NAMALWA (cell line): ENCODE measurements at regions not wholly inside any gene's neighbourhood (a gene's known extent, or its start where the extent isn't known, plus 50 kb on each side); places are given as distances from the start of the nearest gene placed in this dataset.

Source experiments
- DNase-seq: peaks from one replicate; pipeline ENCODE4 v3.0.0-alpha.2; 2015; ENCODE audit warnings: low spot score

DNA sequence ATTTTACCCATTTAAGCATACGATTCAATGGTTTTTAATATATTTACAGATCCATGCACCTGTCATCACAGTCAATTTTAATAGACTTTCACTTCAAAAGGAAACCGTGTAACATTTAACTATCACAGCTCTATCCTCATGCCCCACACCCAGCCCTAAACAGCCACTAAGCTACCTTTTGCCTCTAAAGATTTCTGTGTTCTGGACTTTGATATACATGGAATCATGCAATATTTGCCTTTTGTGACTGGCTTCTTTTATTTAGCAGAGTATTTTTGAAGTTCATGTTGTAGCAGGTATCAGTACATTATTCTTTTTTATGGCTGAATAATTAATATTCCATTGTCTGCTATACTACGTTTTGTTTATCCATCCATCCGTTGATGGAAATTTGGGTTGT lies 50.3 kb upstream of the STX16 start:
- no peak for DNase-seq

DNA sequence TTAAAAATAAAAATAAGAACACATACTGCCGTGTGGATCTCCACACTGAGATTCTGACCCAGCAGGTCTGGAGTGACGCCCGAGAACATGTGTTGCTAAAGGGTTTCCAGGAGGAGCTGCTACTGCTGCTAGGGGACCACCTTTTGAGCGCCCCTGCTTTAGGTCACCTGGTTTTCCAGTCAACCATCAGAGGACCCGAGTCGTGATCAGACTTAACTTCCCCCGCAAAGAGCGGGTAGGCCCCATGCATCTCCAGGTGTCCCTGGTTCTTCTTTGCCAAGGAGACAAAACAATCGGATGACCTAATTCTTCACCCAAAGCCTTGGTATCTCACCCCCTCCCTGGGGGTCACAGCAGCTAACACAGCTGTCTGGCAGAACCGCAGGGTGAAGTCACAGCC lies 51.1 kb upstream of the STX16 start:
- DNase-seq, result peak; percentile 15

DNA sequence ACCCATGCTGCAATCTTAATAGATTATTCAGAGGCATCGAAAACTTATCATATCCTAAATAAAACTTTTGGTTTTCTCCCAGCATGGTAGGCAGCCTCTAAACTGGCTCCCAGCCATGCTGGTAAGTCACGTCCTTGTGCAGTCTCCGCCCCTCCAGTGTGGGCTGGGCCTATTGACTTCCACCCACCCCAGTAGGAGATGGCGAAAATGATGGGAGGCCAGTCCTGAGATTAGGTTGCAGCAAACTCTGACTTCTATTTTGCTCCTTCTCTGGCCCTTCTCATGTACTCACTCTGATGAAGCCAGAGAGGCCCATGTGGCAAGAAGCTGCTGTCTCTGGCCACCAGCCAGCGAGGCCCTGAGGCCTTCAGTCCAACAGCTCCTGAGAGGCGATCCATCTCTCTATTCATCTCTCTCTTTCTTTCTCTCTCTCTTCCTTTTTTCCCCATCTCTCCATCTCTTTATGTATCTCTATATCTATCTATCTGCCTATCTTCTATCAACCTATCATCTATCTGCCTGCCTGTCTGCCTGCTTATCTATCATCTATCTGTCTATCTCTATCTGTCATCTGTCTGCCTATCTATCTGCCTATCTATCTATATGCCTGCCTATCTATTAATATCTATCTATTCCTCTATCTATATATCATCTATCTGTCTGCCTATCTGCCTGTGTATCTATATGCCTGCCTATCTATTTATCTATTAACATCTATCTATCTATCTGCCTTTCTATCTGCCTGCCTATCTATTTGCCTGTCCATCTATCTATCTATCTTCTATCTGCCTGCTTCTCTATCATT lies 52.7 kb upstream of the STX16 start:
- no peak for DNase-seq

DNA sequence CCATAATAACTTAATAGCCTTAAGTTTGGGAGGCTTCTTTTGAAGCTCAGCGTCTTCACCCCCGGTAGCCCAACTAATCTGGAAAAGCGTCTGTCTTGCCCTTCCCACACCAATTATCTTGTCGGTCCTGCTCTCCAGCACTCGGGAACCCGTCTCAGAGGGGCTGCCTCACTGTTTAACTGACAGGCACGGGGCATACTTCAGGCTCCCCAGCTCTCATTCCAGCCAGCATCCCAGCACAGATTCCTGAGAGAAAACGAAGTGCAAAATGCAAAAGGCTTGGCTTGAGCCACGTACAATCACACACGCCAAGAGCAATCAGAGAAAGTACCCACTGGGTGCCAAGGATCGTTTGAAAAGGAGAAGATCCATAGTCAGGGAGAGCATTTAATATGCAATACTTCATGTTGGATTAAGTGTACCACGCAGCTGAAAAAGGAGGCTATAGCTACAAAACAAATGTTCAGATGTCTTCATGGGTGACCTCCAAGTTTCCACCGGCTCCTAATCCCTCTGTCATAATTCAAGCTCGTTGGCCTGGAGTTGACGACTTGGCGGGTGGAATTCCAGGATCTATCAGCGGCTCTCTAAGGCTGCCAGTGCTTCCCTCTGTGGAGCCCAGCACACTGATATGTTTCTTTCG lies 53.7 kb upstream of the STX16 start:
- DNase-seq, result no peak

DNA sequence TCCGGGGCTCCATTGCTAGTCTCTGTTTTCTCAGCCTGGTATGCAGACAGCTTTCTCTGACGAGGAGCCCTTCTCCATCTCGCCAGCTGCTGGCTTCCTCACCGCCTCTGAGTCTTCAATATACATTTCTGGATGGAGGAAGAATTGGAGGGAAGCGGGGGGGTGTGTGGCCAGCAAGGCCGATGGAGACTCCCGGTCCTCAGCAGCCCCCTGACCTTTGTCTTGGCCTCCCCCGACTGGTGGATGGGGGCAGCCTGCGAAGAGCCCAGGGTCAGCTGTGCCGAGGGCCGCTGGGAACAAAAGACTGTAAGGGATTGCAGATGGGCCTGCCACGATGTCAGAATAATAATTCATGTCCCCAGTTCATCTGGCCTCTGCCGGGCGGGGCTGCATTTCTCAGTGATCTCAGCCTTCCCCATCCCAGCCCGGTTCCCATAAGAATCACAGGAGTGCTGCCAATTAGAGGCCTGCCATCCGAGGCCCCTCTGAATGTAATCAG lies 54.3 kb upstream of the STX16 start:
- no peak for DNase-seq

DNA sequence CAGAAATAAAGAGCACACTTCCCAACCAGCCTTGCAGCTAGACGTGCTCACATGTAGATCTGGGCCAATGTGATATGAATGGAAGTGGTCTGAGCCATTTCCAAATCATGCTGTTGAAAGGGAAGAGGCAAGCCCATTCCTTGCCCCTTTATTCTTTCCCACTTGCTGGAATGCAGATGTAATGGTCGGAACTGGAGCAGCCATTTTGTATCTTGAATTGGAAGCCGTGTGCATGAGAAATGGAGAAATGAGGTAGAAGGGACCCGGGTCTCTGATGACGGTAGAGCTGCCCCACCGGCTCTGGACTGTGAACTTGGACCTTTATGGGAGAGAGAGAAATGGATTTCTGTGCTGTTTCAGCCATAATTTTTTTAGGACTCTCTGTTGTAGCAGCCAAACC lies 54.8 kb upstream of the STX16 start:
- no peak for DNase-seq

DNA sequence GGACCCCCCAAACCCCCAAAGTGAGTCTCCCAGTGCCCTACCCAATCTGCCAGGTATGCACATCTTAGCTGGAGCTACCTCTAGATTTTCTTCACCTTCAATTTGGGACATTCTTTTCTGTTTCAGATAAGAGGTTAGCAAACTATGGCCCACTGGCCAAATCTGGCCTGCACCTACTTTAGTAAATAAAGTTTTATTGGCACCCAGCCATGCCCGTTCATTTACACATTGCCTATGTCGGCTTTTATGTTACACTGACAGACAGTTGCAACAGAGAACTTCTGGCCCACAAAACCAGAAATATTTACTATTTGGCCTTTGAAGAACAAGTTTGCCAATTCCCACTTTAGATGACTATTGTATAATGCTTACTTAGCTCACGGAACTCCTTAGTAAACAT lies 55.9 kb upstream of the STX16 start:
- DNase-seq, result no peak

DNA sequence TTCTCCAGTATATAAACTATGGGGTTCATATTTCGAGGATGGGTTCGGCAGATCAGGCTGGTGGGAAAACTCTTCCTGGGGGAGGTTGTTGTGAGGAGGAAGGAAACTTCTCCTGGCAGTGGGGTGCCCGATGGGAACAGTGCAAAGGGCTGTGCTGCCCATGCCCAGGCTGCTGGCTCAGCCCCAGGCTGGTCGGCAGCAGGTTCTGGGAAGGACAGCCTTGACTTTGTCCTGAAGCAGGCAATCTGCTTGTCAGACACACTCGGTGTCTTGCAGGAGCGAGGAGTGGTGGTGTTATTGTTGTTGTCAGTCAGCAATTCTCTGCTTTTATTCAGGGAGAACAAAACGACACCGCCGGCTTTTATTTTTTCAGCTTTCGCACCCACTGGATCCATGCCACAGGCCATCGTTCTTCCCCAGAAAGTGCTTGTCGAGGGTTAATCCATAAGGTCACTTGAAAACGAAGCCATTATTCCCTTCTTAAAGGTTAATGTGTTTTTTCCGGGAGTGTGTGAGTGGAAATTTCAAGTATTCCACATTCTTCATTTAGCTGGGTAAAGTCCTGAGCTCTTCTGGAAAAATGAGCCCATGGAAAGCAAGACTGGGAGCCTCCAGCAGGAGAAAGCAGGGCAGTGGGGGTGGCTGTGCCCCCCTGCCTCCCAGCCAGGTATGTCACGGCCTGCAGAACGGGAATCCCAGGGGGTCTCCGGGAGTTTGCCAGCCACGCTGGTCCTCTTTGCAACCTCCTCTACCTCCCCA lies 57.0 kb upstream of the STX16 start:
- no peak for DNase-seq

DNA sequence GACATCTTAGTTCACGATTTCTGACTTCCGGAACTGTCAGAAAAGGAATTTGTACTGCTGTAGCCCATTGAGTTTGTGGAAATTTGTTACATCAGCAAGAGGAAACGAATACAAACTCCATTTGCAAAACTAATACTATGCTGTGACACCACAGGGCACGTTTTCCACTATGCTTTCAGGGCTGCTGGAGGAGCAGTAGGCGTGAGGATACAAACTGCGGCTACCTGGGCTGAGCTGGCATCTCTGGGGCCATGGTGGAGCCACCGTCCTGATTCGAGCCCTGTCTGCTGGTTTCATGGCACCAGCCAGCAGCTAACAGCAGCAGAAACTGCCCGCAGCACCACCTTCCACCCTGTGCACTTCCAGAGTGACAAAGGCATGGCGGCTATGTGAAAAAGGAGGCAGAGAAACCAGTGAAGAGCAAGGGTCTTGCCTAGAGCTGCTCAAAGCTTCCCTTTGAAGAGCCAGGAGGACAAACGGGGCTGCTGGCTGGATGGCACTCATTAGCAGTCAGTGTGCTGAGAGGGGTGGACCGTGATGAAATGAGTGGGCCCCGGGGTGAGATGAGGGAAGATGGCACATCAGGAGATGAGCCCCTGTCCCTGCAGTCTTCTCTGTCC lies 58.9 kb upstream of the STX16 start:
- DNase-seq, result no peak

DNA sequence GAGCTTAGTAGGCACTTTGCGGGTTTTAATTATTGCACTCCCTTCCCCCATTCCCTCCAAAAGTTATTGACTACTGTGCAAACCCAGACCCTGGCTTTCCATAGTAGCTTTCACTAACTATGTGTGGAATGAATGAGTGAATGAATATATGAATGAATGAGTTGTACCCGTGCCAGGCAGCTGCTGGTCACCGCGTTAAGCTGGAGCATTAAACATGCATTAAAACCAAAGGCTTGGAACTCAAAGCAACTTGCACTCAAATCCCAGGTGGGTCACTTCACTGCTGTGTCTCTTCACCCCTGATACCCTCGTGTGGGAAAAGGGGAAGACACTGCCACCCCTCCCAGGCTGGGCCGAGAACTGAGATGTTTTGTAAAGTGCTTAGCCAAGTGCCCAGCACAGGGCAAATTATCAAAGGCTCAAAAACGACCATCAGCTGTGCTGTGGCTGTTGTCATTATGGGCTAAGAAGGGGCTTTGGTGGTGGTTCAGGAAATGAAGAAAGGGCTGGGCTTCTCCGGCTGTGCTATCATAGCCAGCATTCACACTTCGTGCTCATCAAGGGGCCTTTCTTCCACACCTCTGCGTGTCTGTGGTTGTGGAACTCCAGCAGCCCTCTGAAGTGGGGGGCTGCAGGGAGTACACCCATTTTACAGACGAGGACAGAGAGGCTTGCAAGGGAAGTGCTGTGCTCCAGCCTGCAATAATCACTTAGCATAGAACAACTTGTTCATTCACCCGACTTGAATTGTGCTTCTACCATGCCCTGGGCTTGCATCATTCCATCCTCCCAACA lies 60.2 kb upstream of the STX16 start:
- no peak for DNase-seq

DNA sequence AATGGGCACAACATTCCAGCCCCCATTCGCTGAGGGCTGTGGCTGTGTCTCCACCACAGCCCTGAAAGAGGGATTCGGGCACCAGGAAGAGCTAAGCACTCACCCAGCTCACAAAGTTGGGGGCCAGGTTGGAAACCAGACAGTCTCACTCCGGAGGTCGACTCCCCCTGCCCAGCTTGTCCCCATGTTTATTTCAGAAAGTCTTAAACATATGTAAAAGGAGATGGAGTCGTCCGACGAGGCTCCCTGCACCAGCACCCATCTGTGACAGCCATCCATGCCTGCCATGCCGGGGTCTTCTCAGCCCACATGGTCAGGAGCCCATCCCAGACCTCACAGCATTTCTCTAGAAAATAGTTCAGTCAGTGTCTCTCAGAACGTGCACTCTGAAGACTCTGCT lies 63.6 kb upstream of the STX16 start:
- DNase-seq, result no peak

DNA sequence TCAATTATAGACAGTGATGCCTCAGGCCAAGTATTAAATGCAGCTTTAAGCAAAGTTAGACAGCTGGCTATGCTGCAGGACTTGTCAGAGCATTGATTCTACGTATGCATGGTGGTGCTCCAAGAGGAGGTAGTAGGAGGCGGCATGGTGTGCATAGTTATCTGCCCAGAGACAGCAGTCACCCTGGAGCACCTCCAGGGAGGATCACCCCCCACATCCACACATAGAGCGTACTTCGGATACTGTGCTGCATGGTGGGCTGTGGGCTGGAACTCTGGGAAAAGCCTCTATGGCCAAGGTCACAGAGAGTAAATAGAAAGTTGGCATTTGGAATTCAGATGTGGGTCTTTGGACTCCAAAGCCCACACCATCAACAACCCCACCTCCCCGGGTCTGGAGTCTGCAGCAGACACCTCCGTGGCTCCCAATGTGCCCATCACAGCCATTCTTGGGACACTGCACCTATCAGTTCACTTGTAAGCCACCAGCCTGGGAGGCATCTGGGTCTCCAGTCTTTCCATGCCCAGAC lies 64.5 kb upstream of the STX16 start:
- DNase-seq, result no peak

DNA sequence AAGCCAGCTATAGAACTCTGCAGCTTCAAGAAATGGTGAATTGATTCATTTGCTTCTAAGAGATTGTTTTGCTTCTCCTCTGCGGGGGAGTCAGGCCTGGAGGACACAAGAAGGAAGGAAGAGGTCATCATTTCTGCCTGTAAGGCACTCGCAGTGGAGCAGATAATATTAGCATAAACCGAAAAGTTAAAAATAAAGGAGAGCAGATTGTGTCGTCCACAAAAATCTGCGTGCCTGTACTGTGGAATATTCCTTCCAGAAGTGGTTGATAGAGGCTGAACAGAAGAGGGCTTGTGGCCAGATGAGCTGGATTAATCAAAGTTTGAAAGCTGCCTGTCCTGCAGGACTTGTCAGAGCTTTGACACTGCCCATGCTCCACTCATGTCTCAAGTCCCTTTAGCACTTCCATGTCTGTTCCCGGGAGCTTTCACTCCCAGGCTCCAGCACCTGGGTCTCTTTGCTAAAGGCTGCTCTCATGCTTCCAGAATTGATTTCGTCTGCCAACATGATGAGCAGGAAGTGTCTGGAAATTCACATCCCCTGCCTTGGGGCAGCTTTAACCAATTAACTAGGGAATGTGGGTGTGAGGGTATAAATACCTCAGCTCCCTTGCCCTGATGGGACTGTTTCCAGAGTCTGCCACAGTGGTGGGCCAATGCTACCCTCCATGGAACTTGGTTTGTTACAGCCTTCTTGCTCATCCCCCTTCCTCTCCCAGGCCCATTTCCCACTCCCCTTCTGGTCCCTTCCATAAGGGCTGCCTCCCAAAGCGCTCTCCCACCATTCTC lies 65.1 kb upstream of the STX16 start:
- no peak for DNase-seq

DNA sequence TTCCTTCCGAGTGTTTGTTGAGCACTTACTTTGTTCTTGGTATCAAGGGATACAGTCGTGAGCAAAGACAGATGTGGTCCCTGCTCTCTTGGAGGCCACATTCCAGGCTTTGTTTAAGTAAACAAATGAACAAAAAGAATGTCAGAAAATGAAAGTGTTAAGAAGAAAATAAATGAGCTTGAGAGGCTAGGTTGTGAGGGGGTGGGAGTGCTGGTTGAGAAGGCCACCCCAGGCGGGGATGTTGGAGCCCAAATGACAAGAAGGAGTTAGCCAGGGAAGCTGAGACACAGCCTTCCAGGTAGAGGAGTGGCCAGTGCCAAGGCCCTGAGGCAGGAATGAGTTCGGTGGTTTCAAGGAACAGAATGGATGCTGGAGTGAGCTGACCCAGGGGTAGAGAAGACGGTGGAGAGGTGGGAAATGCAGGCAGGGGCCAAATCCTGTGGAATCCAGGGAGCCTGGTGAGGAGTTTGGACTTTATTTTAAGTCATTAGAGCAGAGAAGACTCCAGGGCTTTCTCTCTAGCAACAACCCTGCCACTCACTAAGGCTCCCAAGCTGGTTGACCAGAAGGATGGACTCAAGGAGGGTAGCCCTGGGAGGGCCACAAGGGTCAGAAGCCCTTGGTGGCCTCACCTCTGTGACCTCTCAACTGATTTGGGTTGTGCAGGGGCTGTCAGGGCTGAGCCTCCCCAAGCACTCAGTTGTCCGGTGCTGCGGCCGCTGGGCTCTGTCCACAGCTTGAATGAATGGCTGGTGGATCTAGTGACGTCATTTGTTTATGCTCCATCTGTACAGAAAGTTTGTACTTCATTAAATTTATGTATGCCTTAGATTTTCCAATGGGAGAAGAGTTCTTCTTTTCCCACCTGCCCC lies 66.0 kb upstream of the STX16 start:
- DNase-seq, result no peak

DNA sequence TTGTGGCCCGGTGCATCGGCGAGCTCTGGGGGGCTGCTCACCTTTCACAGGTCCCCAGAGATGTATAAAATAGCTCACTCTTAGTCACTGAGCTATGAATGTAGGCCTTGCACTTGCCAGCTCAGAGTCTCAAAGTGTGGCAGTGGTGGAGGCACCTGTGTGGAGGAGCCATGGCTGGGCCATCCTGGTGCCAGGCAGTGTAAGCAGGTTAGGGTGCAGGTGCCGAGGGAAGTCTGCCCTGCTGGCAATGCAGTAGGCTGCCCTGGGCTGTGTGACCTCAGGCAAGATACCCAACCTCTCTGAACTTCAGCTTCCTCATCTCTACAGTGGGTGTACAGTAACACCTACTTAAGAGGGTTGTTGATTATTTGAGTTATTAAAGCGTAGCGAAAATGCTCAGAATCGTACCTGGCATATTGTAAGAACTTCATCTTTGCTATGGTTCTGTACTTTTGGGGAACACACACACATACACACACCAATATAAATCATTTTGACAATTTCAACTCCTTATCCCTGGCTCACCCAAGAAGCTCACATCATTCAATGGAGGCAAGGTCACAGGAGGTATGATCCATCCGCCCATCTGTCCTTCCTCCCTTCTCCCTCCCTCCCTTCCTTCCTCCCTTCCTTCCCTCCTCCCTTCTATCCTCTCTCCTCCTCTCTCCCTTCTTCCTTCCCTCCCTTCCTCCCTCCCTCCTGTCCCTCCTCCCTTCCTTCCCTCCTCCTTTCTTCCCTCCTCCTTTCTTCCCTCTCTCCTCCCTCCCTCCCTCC lies 66.8 kb upstream of the STX16 start:
- DNase-seq, result no peak

DNA sequence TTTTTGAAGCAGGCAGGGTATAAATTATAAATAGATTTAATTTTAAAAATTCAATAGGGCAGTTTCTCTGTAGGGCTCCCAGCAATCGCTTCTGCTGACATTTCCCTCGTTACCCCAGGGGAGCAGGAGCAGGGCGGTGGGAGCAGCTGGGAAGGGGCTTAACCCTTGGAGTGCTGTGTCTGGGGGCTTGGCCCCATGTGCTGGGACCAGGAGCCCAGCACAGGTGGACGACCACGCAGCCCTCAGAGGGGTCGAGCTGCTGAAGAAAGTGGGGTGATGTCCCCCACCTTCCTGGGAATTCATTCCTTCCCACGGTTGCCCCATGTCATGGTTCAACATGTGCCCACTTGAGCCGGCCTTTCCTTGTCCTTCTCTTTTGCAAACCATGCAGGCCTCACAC lies 67.5 kb upstream of the STX16 start:
- DNase-seq, result no peak

DNA sequence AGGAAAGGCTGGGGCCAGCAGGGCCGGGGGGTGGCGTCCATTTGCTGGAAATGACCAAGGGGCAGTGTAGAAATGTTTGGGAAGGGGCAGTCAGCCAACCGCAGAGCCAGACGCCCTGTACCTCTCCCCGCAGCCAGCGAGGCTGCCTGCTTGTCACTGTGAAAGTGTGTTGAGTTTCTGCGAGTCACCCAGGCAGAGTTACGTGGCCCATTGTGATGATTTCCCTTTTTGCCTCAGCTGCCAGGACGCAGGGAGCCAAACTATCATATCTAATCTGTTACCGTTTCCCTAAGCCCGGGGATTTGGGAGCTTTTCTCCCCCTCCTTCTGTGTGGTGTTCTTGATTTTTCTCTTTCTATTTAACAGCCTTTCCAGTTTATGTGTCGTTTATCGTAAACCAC lies 67.9 kb upstream of the STX16 start:
- DNase-seq, result no peak

DNA sequence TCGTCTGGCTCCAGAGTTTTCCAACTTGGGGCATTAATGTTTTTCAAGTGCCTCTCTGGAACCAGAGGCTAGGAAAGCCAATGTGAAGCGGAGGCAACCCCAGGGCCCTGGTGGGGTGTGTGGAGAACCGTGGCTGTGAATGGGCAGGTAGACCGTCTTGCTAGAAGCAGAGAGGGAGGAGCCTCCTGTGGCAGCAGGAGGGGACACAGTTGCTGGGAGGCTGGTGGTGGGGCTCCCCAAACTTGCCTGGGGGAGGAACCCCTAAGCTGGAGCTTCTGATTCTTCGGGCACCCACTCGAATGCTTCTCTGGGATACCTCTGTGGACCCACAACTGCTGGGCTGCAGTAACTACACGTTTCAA lies 65.3 kb upstream of the APCDD1L start:
- no peak for DNase-seq
